ENCODE measurements at regions not wholly inside any gene's neighbourhood (a gene's known extent, or its start where the extent isn't known, plus 50 kb on each side); places are given as distances from the start of the nearest gene placed in this dataset.

DNA sequence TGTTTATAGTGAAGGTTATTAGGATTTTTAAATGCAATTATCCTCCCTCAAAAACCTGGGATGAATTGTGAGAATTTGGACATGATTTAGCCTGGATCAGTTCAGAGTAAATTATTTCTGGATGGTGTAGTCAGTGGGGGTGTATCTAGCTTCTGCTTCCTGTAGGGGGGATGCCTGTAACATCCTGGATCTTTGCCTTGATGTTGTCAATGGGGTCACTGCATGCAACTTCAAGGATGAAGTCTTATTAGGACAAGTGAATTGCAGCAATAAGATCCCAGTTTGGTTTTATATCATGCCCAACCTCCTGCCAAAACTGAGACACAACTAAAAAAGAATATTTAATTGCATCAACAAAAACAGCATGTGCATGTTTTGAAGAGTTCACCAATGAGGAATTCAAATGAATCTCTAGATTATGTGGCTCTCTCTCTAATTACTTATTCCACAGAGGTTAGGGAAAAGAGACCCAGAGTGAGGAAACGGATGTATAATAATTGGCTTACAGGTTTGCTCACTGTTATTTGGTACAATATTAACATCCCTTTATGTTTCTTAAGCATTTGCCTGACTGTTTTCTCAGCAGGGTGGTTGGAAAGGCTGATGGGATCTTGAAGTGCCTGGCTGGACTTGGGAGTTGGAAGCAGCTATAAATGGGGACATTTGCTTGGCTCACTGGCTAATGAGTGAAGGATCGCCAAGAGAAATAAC, 159.8 kb downstream of the HS3ST3B1 start:
- Histone ChIP-seq H3K27ac (ENCODE audit: low read depth, low read length) (no peak overlapping the region), H3K9me3 (ENCODE audit: control insufficient read depth, insufficient read depth, low read length) (no peaks in the 10 kb centered on the region), H3K4me3 (ENCODE audit: low read depth, low read length) (no peak overlapping the region), H3K27me3 (ENCODE audit: control insufficient read depth, insufficient read depth, low read length) (peaks cover 2% of the 10 kb centered on the region)
- ChIA-PET CTCF (no interaction called here), POLR2A (no interaction called here)
- TF ChIP-seq, protein P1, sequence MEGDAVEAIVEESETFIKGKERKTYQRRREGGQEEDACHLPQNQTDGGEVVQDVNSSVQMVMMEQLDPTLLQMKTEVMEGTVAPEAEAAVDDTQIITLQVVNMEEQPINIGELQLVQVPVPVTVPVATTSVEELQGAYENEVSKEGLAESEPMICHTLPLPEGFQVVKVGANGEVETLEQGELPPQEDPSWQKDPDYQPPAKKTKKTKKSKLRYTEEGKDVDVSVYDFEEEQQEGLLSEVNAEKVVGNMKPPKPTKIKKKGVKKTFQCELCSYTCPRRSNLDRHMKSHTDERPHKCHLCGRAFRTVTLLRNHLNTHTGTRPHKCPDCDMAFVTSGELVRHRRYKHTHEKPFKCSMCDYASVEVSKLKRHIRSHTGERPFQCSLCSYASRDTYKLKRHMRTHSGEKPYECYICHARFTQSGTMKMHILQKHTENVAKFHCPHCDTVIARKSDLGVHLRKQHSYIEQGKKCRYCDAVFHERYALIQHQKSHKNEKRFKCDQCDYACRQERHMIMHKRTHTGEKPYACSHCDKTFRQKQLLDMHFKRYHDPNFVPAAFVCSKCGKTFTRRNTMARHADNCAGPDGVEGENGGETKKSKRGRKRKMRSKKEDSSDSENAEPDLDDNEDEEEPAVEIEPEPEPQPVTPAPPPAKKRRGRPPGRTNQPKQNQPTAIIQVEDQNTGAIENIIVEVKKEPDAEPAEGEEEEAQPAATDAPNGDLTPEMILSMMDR (IDR thresholded peaks at IDR 0.05; ENCODE audit: low read depth, low read length), result no peak
- no peak for DNase-seq (ENCODE audit: low read depth, low spot score)

DNA sequence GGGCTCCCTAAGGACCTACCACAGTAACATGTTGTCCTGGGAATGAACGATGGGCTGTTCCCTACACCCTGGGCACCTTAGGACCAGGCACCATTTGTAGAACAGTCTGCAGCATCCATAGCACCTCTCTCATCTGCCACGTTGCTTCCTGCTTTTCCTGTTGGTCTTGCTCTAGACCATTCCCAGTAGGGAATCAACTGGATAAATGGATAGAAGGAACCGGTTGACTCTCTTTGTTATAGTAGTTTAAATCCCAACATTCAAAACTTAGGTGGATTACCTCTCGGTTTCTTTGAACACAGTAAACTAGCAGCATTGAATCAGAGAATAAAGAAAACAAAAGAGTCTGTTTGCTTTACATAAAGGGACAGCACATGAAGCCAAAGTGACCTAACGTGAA, 159.1 kb downstream of the HS3ST3B1 start:
- Histone ChIP-seq H3K27ac (ENCODE audit: low read depth, low read length) (no peak overlapping the region), H3K4me3 (ENCODE audit: low read depth, low read length) (no peak overlapping the region), H3K27me3 (ENCODE audit: control insufficient read depth, insufficient read depth, low read length) (peaks cover 2% of the 10 kb centered on the region), H3K9me3 (ENCODE audit: control insufficient read depth, insufficient read depth, low read length) (no peaks in the 10 kb centered on the region)
- TF ChIP-seq, protein P1 (IDR thresholded peaks at IDR 0.05; ENCODE audit: low read depth, low read length), result no peak
- POLR2A ChIA-PET, result no interaction called here
- CTCF ChIA-PET, result interaction anchor here (0.7 kb wide), 1 partner anchor 696 kb away, joined by 3 read pairs; no protein-coding TSS in a partner anchor
- DNase-seq (ENCODE audit: low read depth, low spot score), result no peak

DNA sequence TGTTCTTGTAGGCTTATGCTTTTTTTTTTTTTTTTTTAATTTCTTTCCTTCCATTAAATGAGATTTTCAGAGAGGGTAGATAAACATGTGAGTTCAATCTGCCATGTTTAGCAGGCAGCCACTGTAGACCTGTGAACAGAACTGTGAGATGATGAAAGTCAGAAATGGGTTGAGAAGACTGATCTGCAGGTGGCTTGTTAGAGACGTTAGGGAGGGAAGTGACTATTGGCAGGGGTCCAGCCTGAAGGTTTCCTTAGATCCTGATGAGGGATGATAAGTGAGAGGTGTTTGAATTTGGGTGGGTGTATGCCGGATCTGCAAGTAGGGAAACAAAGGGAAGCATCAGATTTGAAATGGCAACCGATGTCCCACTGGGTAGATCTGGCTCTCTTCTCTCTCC, 157.8 kb downstream of the HS3ST3B1 start:
- CTCF ChIA-PET, result no interaction called here
- H3K4me3 ChIP-seq (ENCODE audit: low read depth, low read length), result no peak overlapping the region
- TF ChIP-seq, protein P1 (IDR thresholded peaks at IDR 0.05; ENCODE audit: low read depth, low read length), result no peak
- H3K27me3 ChIP-seq (ENCODE audit: control insufficient read depth, insufficient read depth, low read length), result peaks cover 2% of the 10 kb centered on the region
- POLR2A ChIA-PET, result no interaction called here
- DNase-seq (ENCODE audit: low read depth, low spot score), result no peak
- H3K9me3 ChIP-seq (ENCODE audit: control insufficient read depth, insufficient read depth, low read length), result no peaks in the 10 kb centered on the region
- no peak overlapping the region for H3K27ac ChIP-seq (ENCODE audit: low read depth, low read length)

DNA sequence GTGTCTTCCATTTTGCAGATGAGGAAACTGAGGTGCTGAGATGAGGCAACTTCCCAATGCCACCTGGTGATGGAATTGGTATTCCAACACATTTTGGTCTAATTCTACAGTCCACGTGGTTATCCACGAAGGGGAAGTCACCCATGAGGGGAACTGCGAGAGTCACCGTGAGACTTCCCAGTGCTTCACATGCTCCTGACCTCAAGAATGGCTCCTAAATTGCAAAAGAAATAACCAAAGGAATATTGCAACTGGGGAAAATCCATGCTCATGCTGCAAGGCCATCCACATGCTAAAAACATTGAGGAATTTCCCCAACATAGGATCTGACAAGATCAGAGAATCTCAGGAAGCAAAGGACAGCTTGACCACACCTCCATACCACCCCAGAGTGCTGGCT, 153.9 kb downstream of the HS3ST3B1 start:
- no peak overlapping the region for H3K4me3 ChIP-seq (ENCODE audit: low read depth, low read length)
- POLR2A ChIA-PET, result no interaction called here
- H3K27ac ChIP-seq (ENCODE audit: low read depth, low read length), result no peak overlapping the region
- CTCF ChIA-PET, result no interaction called here
- H3K27me3 ChIP-seq (ENCODE audit: control insufficient read depth, insufficient read depth, low read length), result no peaks in the 10 kb centered on the region
- TF ChIP-seq, protein P1 (IDR thresholded peaks at IDR 0.05; ENCODE audit: low read depth, low read length), result no peak
- no peaks in the 10 kb centered on the region for H3K9me3 ChIP-seq (ENCODE audit: control insufficient read depth, insufficient read depth, low read length)
- no peak for DNase-seq (ENCODE audit: low read depth, low spot score)

DNA sequence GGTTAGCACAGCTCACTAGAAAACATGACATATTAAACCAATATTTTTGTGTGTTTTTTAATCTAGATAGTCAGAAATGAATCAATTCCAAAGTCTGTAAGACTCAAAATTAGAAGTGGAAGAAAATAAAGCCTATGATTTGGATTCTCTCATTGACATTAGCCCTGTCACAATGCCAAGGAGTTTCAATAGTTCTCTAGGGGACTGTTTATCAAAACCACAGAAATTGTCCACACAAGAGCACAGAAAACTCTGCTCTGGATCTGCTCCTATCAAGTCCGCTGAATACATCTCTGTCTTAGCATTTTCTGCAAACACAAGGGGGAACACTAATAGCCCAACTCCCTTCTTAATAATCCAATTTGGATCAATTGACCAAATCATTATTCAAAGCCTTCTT, 152.0 kb downstream of the HS3ST3B1 start:
- Histone ChIP-seq H3K27me3 (ENCODE audit: control insufficient read depth, insufficient read depth, low read length) (no peaks in the 10 kb centered on the region), H3K27ac (ENCODE audit: low read depth, low read length) (no peak overlapping the region), H3K4me3 (ENCODE audit: low read depth, low read length) (no peak overlapping the region), H3K9me3 (ENCODE audit: control insufficient read depth, insufficient read depth, low read length) (no peaks in the 10 kb centered on the region)
- ChIA-PET CTCF (no interaction called here), POLR2A (no interaction called here)
- TF ChIP-seq, protein P1 (IDR thresholded peaks at IDR 0.05; ENCODE audit: low read depth, low read length), result no peak
- no peak for DNase-seq (ENCODE audit: low read depth, low spot score)
